Nephron (organoid): ENCODE measurements at regions not wholly inside any gene's neighbourhood (a gene's known extent, or its start where the extent isn't known, plus 50 kb on each side); places are given as distances from the start of the nearest gene placed in this dataset.

ENCODE experiments used
- H3K27ac Mint-ChIP-seq, 3 experiments: 2 replicates each; pipeline ENCODE4 v1.8.0; 2020; ENCODE audit warnings: mixed read lengths in 3 of 3, mild to moderate bottlenecking in 2 of 3, moderate library complexity in 1 of 3
- H3K27me3 Mint-ChIP-seq: 2 replicates; pipeline ENCODE4 v1.8.0; 2021; ENCODE audit warnings: low read depth, mild to moderate bottlenecking, moderate library complexity, mixed read lengths
- H3K36me3 Mint-ChIP-seq: 2 replicates; pipeline ENCODE4 v1.8.0; 2020; ENCODE audit warnings: low read depth, mixed read lengths
- H3K4me1 Mint-ChIP-seq: 2 replicates; pipeline ENCODE4 v1.8.0; 2020; ENCODE audit warnings: mixed read lengths
- H3K4me3 Mint-ChIP-seq, 3 experiments: 2 replicates each; pipeline ENCODE4 v1.8.0; 2020; ENCODE audit warnings: mild to moderate bottlenecking in 3 of 3, mixed read lengths in 3 of 3, moderate library complexity in 2 of 3
- H3K9me3 Mint-ChIP-seq: 2 replicates; pipeline ENCODE4 v1.8.0; 2020; ENCODE audit warnings: mixed read lengths
- CTCF ChIP-seq, 3 experiments: fragments of 200-600 bp; sonication (generic); IDR thresholded peaks; one replicate each; pipeline ENCODE4 v1.5.0; 2021; ENCODE audit warnings: antibody characterized with exemption in 3 of 3; ENCODE audit not compliant: unreplicated experiment in 3 of 3

- no peak overlapping the region for H3K27ac Mint-ChIP-seq
- peaks cover 3% of the 10 kb centered on the region for H3K36me3 Mint-ChIP-seq
- no peaks in the 10 kb centered on the region for H3K27me3 Mint-ChIP-seq
- H3K4me3 Mint-ChIP-seq, result no peak overlapping the region
- H3K9me3 Mint-ChIP-seq, result peaks cover 9% of the 10 kb centered on the region
- no peak for TF ChIP-seq CTCF (IDR thresholded peaks at IDR 0.05; ENCODE audit: unreplicated experiment in 3 of 3)
- peaks cover 5% of the 10 kb centered on the region for H3K4me1 Mint-ChIP-seq
Observed at GRCh38 chr21:15401331-15401730, 328.5 kb upstream of the USP25 start.

GRCh38 chr21:15405214-15405613 lies 324.6 kb upstream of the USP25 start:
- Mint-ChIP-seq H3K36me3 (peaks cover 3% of the 10 kb centered on the region), H3K4me1 (peaks cover 30% of the 10 kb centered on the region), H3K4me3 (no peak overlapping the region), H3K27ac (peak overlapping the region in 1 of 3 experiments; percentile 18), H3K9me3 (peaks cover 6% of the 10 kb centered on the region), H3K27me3 (no peaks in the 10 kb centered on the region)
- TF ChIP-seq CTCF (IDR thresholded peaks at IDR 0.05; ENCODE audit: unreplicated experiment in 3 of 3), result no peak

GRCh38 chr21:15406791-15407190 lies 323.0 kb upstream of the USP25 start:
- H3K4me3 Mint-ChIP-seq, result no peak overlapping the region
- peaks cover 3% of the 10 kb centered on the region for H3K36me3 Mint-ChIP-seq
- no peaks in the 10 kb centered on the region for H3K27me3 Mint-ChIP-seq
- peaks cover 6% of the 10 kb centered on the region for H3K9me3 Mint-ChIP-seq
- H3K27ac Mint-ChIP-seq, result peak overlapping the region in 2 of 3 experiments; percentile 12 to 33
- TF ChIP-seq CTCF (IDR thresholded peaks at IDR 0.05; ENCODE audit: unreplicated experiment in 3 of 3), result no peak
- H3K4me1 Mint-ChIP-seq, result peaks cover 25% of the 10 kb centered on the region

- no peak for TF ChIP-seq CTCF (IDR thresholded peaks at IDR 0.05; ENCODE audit: unreplicated experiment in 3 of 3)
- Mint-ChIP-seq H3K27ac (no peak overlapping the region), H3K4me3 (no peak overlapping the region), H3K9me3 (peaks cover 9% of the 10 kb centered on the region), H3K4me1 (peaks cover 25% of the 10 kb centered on the region), H3K36me3 (peaks cover 3% of the 10 kb centered on the region), H3K27me3 (no peaks in the 10 kb centered on the region)
Observed at GRCh38 chr21:15407585-15407984, 322.2 kb upstream of the USP25 start.

GRCh38 chr21:15408089-15408488 lies 321.7 kb upstream of the USP25 start:
- no peaks in the 10 kb centered on the region for H3K27me3 Mint-ChIP-seq
- H3K9me3 Mint-ChIP-seq, result peaks cover 6% of the 10 kb centered on the region
- H3K4me1 Mint-ChIP-seq, result peaks cover 25% of the 10 kb centered on the region
- peaks cover 3% of the 10 kb centered on the region for H3K36me3 Mint-ChIP-seq
- no peak for TF ChIP-seq CTCF (IDR thresholded peaks at IDR 0.05; ENCODE audit: unreplicated experiment in 3 of 3)
- no peak overlapping the region for H3K4me3 Mint-ChIP-seq
- no peak overlapping the region for H3K27ac Mint-ChIP-seq

- Mint-ChIP-seq H3K27ac (no peak overlapping the region), H3K4me1 (peaks cover 25% of the 10 kb centered on the region), H3K4me3 (no peak overlapping the region), H3K27me3 (no peaks in the 10 kb centered on the region), H3K36me3 (peaks cover 3% of the 10 kb centered on the region), H3K9me3 (peaks cover 5% of the 10 kb centered on the region)
- TF ChIP-seq CTCF (IDR thresholded peaks at IDR 0.05; ENCODE audit: unreplicated experiment in 3 of 3), result no peak
Observed at GRCh38 chr21:15409031-15409430, 320.8 kb upstream of the USP25 start.
